ENCODE measurements at regions not wholly inside any gene's neighbourhood (a gene's known extent, or its start where the extent isn't known, plus 50 kb on each side); places are given as distances from the start of the nearest gene placed in this dataset.

- ChIA-PET POLR2A (ENCODE audit: low non-redundant PET) (no interaction called here), CTCF (no interaction called here)
- intact Hi-C loops (cut with micrococcal nuclease; ENCODE audit: unreplicated experiment): no loop called here
- H3K36me3 ChIP-seq (ENCODE audit: insufficient read depth, low read length, poor library complexity, severe bottlenecking): no peaks in the 10 kb centered on the region
- no TSS peak for BruUV-seq (replicated peaks)
- H3K4me3 ChIP-seq (ENCODE audit: low read depth, low read length, poor library complexity, severe bottlenecking): no peak overlapping the region
- TF ChIP-seq EZH2 (IDR thresholded peaks at IDR 0.05; ENCODE audit: borderline replicate concordance, low read depth, low read length, poor library complexity, severe bottlenecking): no peak
- no peak for TF ChIP-seq CTCF (conservative IDR thresholded peaks at IDR 0.05; ENCODE audit: low read depth, low read length)
- no peak for DNase-seq (ENCODE audit: low spot score)
- H3K27ac ChIP-seq (ENCODE audit: low read depth, low read length, poor library complexity, severe bottlenecking): no peak overlapping the region
- H3K4me1 ChIP-seq (ENCODE audit: insufficient read depth, low read length, poor library complexity, severe bottlenecking): no peaks in the 10 kb centered on the region
- H3K27me3 ChIP-seq (replicated peaks; ENCODE audit: insufficient read depth, low read depth, low read length, poor library complexity): no peaks in the 10 kb centered on the region
- H3K9me3 ChIP-seq (ENCODE audit: low read depth, low read length, poor library complexity, severe bottlenecking): no peaks in the 10 kb centered on the region
These were observed 173.2 kb upstream of the STAC start for GRCh38 chr3:36206956-36207580.

DNA sequence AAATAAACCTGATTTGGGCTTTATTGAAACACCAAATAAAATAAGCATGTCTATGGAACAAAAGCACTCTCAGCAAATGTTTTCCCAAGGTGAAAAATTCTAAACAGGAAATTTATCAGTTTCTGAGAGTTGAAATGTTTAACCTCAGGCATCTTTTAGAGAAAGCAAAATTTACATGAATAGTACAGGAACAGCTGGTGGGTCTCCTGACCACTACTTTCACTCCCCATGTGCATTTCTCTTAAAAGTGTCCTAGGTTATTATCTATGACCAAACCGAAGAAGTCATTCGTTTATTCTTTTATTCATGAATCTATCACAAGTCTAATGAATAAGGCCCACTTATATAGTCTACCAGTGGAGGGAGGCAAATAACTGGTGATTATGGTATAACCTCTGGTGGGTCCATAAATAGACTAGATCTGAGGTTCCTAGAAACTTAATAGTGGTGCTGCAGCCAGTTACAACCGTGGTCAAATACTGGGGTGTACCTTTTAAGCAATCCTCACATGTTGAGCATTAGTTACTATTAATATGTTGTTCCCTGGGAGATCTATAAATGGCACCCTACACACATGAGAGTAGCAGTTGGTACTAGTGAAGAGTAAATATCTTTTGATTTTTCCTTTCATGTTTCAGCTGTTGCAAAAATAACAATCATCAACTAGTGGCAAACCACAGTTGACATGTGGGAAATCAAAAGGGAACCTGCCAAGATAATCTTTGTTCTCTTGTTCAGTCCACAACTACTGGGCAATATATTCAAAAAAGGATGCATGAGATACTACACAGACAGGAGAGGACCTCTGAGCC lies 169.3 kb upstream of the STAC start:
- Histone ChIP-seq H3K27me3 (replicated peaks; ENCODE audit: insufficient read depth, low read depth, low read length, poor library complexity) (no peaks in the 10 kb centered on the region), H3K27ac (ENCODE audit: low read depth, low read length, poor library complexity, severe bottlenecking) (no peak overlapping the region), H3K9me3 (ENCODE audit: low read depth, low read length, poor library complexity, severe bottlenecking) (no peaks in the 10 kb centered on the region), H3K36me3 (ENCODE audit: insufficient read depth, low read length, poor library complexity, severe bottlenecking) (no peaks in the 10 kb centered on the region), H3K4me1 (ENCODE audit: insufficient read depth, low read length, poor library complexity, severe bottlenecking) (peaks cover 11% of the 10 kb centered on the region), H3K4me3 (ENCODE audit: low read depth, low read length, poor library complexity, severe bottlenecking) (no peak overlapping the region)
- no peak for TF ChIP-seq EZH2 (IDR thresholded peaks at IDR 0.05; ENCODE audit: borderline replicate concordance, low read depth, low read length, poor library complexity, severe bottlenecking)
- TF ChIP-seq CTCF (conservative IDR thresholded peaks at IDR 0.05; ENCODE audit: low read depth, low read length): no peak
- intact Hi-C loops (cut with micrococcal nuclease; ENCODE audit: unreplicated experiment): no loop called here
- no TSS peak for BruUV-seq (replicated peaks)
- POLR2A ChIA-PET (ENCODE audit: low non-redundant PET): no interaction called here
- no peak for DNase-seq (ENCODE audit: low spot score)
- CTCF ChIA-PET: no interaction called here

DNA sequence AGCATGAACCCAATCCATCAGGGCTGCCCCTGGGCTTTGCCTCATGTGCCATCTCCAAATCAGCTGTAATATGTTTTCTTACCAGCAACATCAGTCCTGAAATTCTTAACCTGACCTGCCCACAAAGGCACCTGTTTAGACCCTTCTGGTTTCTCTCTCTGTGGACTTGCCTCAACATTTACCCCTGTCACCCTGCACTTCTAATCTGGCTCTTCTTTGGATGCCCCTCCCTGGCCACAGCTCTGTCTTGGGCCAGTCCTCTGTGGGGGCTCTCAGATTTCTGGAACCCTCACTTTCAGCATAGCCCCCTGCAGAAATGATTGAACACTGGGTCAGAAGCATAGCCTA lies 168.7 kb upstream of the STAC start:
- no TSS peak for BruUV-seq (replicated peaks)
- Histone ChIP-seq H3K27me3 (replicated peaks; ENCODE audit: insufficient read depth, low read depth, low read length, poor library complexity) (no peaks in the 10 kb centered on the region), H3K4me3 (ENCODE audit: low read depth, low read length, poor library complexity, severe bottlenecking) (no peak overlapping the region), H3K27ac (ENCODE audit: low read depth, low read length, poor library complexity, severe bottlenecking) (no peak overlapping the region), H3K9me3 (ENCODE audit: low read depth, low read length, poor library complexity, severe bottlenecking) (no peaks in the 10 kb centered on the region), H3K36me3 (ENCODE audit: insufficient read depth, low read length, poor library complexity, severe bottlenecking) (no peaks in the 10 kb centered on the region), H3K4me1 (ENCODE audit: insufficient read depth, low read length, poor library complexity, severe bottlenecking) (peaks cover 11% of the 10 kb centered on the region)
- TF ChIP-seq EZH2 (IDR thresholded peaks at IDR 0.05; ENCODE audit: borderline replicate concordance, low read depth, low read length, poor library complexity, severe bottlenecking): no peak
- TF ChIP-seq CTCF (conservative IDR thresholded peaks at IDR 0.05; ENCODE audit: low read depth, low read length): no peak
- no peak for DNase-seq (ENCODE audit: low spot score)
- intact Hi-C loops (cut with micrococcal nuclease; ENCODE audit: unreplicated experiment): no loop called here
- POLR2A ChIA-PET (ENCODE audit: low non-redundant PET): no interaction called here
- CTCF ChIA-PET: no interaction called here
